ENCODE measurements at regions not wholly inside any gene's neighbourhood (a gene's known extent, or its start where the extent isn't known, plus 50 kb on each side); places are given as distances from the start of the nearest gene placed in this dataset.
"Not testable (repeated sequence)": the region's sequence is repeated elsewhere in the genome, so short reads cannot be mapped to it uniquely, and the experiment has no call there.

DNA sequence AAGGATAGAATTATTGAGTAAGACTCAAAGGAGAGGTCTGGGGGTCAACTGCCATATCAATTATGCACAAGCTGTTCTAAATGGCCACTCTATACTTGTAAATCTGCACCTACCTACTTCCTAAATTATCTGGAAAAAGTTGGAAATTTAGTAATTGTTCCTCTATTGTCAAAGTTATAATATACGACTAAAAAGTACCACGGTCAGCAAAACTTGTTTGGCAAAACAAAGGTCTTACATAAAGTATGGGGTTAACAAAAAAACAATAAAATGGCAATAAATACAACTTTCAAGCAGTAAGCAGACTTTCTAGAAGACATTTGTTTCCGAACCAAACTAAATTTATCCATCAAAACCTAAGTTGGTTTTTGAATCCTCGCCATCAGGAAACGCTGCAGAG lies 309.7 kb downstream of the FRK start:
- no peak overlapping the region for H3K4me3 ChIP-seq (replicated peaks; ENCODE audit: low read depth, low read length)
- TF ChIP-seq, protein P1, sequence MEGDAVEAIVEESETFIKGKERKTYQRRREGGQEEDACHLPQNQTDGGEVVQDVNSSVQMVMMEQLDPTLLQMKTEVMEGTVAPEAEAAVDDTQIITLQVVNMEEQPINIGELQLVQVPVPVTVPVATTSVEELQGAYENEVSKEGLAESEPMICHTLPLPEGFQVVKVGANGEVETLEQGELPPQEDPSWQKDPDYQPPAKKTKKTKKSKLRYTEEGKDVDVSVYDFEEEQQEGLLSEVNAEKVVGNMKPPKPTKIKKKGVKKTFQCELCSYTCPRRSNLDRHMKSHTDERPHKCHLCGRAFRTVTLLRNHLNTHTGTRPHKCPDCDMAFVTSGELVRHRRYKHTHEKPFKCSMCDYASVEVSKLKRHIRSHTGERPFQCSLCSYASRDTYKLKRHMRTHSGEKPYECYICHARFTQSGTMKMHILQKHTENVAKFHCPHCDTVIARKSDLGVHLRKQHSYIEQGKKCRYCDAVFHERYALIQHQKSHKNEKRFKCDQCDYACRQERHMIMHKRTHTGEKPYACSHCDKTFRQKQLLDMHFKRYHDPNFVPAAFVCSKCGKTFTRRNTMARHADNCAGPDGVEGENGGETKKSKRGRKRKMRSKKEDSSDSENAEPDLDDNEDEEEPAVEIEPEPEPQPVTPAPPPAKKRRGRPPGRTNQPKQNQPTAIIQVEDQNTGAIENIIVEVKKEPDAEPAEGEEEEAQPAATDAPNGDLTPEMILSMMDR (IDR thresholded peaks at IDR 0.05; ENCODE audit: low read depth, low read length, missing control alignments): no peak

DNA sequence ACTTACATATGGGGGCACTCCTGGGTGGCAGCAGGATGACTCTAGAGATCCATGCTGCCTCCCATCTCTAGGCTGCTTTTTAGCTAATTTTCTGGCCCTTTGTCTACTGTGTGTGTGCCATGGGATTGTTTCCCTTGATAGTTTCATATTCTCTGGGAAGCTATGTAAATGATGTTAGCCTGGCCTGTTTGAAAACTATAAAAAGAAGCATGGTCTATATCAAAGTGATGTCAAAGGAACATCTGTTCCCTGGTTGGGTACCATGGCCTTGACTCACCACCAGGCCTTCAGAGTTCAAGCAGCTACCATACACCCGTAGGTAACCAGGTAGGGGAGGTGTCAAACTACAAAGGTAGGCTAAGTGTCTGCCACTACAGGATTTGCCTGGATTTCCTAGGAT lies 310.4 kb downstream of the FRK start:
- no peak for DNase-seq (ENCODE audit: extremely low read depth, low read depth)
- no peak overlapping the region for H3K4me3 ChIP-seq (replicated peaks; ENCODE audit: low read depth, low read length)
- TF ChIP-seq, protein P1 (IDR thresholded peaks at IDR 0.05; ENCODE audit: low read depth, low read length, missing control alignments): no peak

More for the DNA sequence above, 309.7 kb downstream of the FRK start:
- no peak for DNase-seq (ENCODE audit: extremely low read depth, low read depth)

DNA sequence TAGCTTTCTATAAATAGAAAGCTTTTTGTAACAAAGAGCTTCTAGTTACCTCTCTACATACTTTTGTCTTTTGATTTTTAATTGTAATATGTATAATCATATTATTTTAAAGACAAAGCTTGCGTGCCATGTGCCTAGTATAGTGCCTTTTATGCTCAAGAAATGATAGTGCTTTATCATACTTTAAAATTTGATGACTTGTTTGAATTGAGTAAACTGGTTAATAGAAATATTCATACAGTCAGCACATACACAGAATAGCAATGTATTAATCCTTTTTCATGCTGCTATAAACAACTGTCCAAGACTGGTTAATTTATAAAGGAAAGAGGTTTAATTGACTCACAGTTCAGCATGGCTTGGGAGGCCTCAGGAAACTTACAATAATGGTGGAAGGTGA lies 313.0 kb downstream of the FRK start:
- TF ChIP-seq, protein P1 (IDR thresholded peaks at IDR 0.05; ENCODE audit: low read depth, low read length, missing control alignments): no peak
- no peak overlapping the region for H3K4me3 ChIP-seq (replicated peaks; ENCODE audit: low read depth, low read length)
- DNase-seq (ENCODE audit: extremely low read depth, low read depth): no peak

DNA sequence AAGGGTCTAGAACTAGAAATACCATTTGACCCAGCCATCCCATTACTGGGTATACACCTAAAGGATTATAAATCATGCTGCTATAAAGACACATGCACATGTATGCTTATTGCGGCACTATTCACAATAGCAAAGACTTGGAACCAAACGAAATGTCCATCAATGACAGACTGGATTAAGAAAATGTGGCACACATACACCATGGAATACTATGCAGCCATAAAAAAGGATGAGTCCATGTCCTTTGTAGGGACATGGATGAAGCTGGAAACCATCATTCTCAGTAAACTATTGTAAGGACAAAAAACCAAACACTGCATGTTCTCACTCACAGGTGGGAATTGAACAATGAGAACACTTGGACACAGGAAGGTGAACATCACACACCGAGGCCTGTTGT lies 314.1 kb downstream of the FRK start:
- DNase-seq (ENCODE audit: extremely low read depth, low read depth); H3K4me3 ChIP-seq (replicated peaks; ENCODE audit: low read depth, low read length): not testable (repeated sequence)

DNA sequence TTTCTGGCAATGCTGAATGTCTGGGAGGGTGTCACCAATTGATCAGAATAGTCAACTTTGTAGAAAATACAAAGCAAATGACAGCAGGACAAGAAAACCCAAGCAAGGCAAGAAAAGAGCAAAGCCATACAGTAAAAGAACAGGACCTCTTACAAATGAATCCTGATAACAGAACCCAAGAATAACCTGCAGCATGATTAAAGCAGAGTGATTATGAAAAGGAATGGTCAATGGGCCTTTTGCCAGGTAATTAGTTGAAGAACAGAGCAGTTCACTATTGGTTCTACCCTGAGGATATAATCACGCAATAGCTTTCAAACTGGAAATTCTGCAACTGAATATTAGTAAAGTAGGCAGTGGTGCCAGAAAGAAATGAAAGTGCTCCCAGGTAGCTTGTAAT lies 319.8 kb downstream of the FRK start:
- no peak for DNase-seq (ENCODE audit: extremely low read depth, low read depth)
- TF ChIP-seq, protein P1 (IDR thresholded peaks at IDR 0.05; ENCODE audit: low read depth, low read length, missing control alignments): no peak
- H3K4me3 ChIP-seq (replicated peaks; ENCODE audit: low read depth, low read length): no peak overlapping the region

DNA sequence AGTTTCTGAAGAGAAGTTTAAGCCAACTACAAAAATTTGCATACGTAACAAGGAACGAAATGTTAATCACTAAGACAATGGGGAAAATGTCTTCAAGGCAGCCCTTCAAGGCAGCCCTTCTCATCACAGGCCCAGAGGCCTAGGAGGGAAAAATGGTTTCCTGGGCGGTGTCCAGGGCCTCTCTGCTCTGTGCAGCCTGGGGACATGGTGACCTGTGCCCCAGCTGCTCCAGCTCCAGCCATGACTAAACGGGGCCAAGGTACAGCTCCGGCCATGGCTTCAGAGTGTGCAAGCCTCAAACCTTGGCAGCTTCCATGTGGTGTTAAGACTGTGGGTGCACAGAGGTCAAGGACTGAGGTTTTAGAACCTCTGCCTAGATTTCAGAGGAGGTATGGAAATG lies 325.1 kb downstream of the FRK start:
- H3K4me3 ChIP-seq (replicated peaks; ENCODE audit: low read depth, low read length): no peak overlapping the region
- TF ChIP-seq, protein P1 (IDR thresholded peaks at IDR 0.05; ENCODE audit: low read depth, low read length, missing control alignments): no peak
- no peak for DNase-seq (ENCODE audit: extremely low read depth, low read depth)

DNA sequence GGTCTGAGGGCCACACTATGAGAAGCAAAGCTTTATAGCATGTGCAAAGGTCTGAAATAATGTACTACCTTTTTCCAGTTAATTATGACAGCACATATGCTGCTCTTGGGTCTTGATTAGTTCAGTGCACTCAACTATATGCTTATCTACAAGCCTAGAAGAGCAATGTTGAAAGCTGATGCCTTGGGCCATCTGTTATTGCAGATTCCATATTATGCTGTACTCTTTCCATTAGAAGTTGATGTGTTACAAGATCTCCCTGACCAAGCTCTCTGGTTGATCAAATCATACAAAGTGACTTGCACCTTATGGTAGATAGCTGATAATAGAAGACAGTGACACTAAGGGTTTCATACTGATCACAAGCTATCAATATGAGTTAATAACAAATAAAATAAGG lies 327.3 kb downstream of the FRK start:
- TF ChIP-seq, protein P1 (IDR thresholded peaks at IDR 0.05; ENCODE audit: low read depth, low read length, missing control alignments): no peak
- H3K4me3 ChIP-seq (replicated peaks; ENCODE audit: low read depth, low read length): no peak overlapping the region
- DNase-seq (ENCODE audit: extremely low read depth, low read depth): no peak

Data from HFF-Myc (cell line).